ENCODE measurements at regions not wholly inside any gene's neighbourhood (a gene's known extent, or its start where the extent isn't known, plus 50 kb on each side); places are given as distances from the start of the nearest gene placed in this dataset.

- TF ChIP-seq POLR2AphosphoS5 (IDR thresholded peaks at IDR 0.05), result no peak
- no peak for TF ChIP-seq CTCF (IDR thresholded peaks at IDR 0.05)
- Histone ChIP-seq H3K27me3 (peaks cover 55% of the 10 kb centered on the region), H3K9me3 (no peaks in the 10 kb centered on the region), H3K4me3 (no peak overlapping the region), H3K36me3 (no peaks in the 10 kb centered on the region), H3K27ac (no peak overlapping the region), H3K4me1 (no peaks in the 10 kb centered on the region)
- no peak for DNase-seq (ENCODE audit: low spot score in 2 of 2)
- 65% methylated on average over 13 of the region's 22 CpGs for WGBS
These were observed 150.5 kb upstream of the PPP2R2D start for GRCh38 chr10:131750171-131750895.

- no peak overlapping the region for H3K4me3 ChIP-seq
- no peaks in the 10 kb centered on the region for H3K9me3 ChIP-seq
- H3K27ac ChIP-seq, result no peak overlapping the region
- peaks cover 52% of the 10 kb centered on the region for H3K27me3 ChIP-seq
- WGBS, result 46% methylated on average over 17 of the region's 17 CpGs
- no peaks in the 10 kb centered on the region for H3K4me1 ChIP-seq
- TF ChIP-seq POLR2AphosphoS5 (IDR thresholded peaks at IDR 0.05) (no peak), POLR2A (IDR thresholded peaks at IDR 0.05) (no peak), CTCF (IDR thresholded peaks at IDR 0.05) (no peak), EP300 (IDR thresholded peaks at IDR 0.05) (no peak)
- no peaks in the 10 kb centered on the region for H3K36me3 ChIP-seq
- DNase-seq (ENCODE audit: low spot score in 2 of 2), result no peak
These were observed 149.6 kb upstream of the PPP2R2D start for GRCh38 chr10:131750973-131751826.

- Histone ChIP-seq H3K27ac (no peak overlapping the region), H3K4me3 (no peak overlapping the region), H3K27me3 (peaks cover 46% of the 10 kb centered on the region), H3K4me1 (no peaks in the 10 kb centered on the region), H3K36me3 (no peaks in the 10 kb centered on the region), H3K9me3 (no peaks in the 10 kb centered on the region)
- DNase-seq (ENCODE audit: low spot score in 2 of 2), result no peak
- TF ChIP-seq POLR2AphosphoS5 (IDR thresholded peaks at IDR 0.05) (no peak), EP300 (IDR thresholded peaks at IDR 0.05) (no peak), POLR2A (IDR thresholded peaks at IDR 0.05) (no peak), CTCF (IDR thresholded peaks at IDR 0.05) (no peak)
- 51% methylated on average over 22 of the region's 24 CpGs for WGBS
These were observed 148.7 kb upstream of the PPP2R2D start for GRCh38 chr10:131751827-131752775.

- TF ChIP-seq POLR2A (IDR thresholded peaks at IDR 0.05), result no peak
- no peak for TF ChIP-seq CTCF (IDR thresholded peaks at IDR 0.05)
- TF ChIP-seq EP300 (IDR thresholded peaks at IDR 0.05), result no peak
- no peak for TF ChIP-seq POLR2AphosphoS5 (IDR thresholded peaks at IDR 0.05)
- Histone ChIP-seq H3K36me3 (no peaks in the 10 kb centered on the region), H3K27ac (no peak overlapping the region), H3K9me3 (no peaks in the 10 kb centered on the region), H3K4me1 (no peaks in the 10 kb centered on the region), H3K4me3 (no peak overlapping the region), H3K27me3 (peaks cover 36% of the 10 kb centered on the region)
- WGBS, result 86% methylated on average over 7 of the region's 7 CpGs
- no peak for DNase-seq (ENCODE audit: low spot score in 2 of 2)
These were observed 147.5 kb upstream of the PPP2R2D start for GRCh38 chr10:131753336-131753735.

Measured in suprapubic skin (tissue), 4 donors.